HG03432 (cell line): ENCODE measurements at regions not wholly inside any gene's neighbourhood (a gene's known extent, or its start where the extent isn't known, plus 50 kb on each side); places are given as distances from the start of the nearest gene placed in this dataset.

ENCODE experiments used
- ATAC-seq: cut with Tn5 transposase; IDR thresholded peaks from one replicate; pipeline ENCODE4 v1.9.1; 2021; ENCODE audit warnings: mild to moderate bottlenecking, moderate library complexity; ENCODE audit not compliant: unreplicated experiment

- ATAC-seq, result no peak
Measured at GRCh38 chr14:44029933-44030332, 477.1 kb downstream of the FSCB start.

GRCh38 chr14:44027397-44027796, 479.7 kb downstream of the FSCB start:
- ATAC-seq, result no peak

DNA sequence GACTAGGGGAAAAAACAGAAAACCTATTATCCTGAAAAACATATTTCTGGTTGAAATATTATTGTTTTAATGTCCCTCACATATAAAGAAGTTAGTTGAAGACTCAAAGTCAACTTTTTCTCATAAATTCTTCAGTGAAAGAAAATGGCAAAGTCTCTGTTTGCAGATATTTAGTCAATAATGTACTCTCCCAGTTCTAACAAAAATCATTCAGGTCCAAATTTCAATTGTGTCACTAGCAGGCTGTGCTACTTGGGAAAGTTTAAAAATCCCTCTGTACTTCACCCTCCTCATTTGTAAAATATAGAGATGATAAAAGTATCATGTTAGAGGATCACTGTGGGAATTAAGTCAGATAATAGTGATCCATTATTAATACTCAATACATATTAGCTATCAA, 496.5 kb downstream of the FSCB start:
- ATAC-seq, result no peak

DNA sequence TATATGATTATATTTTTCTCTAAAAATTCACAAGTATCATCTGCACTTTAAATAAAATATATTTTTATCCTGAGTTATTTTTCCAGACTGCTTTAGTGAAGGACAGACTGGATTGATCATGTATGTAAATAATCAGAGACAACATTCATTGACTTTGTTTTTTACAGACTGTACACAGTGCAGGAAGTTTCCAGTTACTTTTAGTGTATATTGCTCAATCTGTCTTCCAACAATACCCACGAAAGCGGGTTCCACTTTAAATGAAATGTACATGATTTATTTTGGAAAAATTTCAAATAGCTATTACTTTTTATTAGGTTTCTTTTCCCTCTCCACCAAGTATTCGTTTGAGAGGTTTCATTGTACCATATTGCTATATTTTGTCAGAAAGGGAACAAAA, 497.0 kb downstream of the FSCB start:
- no peak for ATAC-seq

DNA sequence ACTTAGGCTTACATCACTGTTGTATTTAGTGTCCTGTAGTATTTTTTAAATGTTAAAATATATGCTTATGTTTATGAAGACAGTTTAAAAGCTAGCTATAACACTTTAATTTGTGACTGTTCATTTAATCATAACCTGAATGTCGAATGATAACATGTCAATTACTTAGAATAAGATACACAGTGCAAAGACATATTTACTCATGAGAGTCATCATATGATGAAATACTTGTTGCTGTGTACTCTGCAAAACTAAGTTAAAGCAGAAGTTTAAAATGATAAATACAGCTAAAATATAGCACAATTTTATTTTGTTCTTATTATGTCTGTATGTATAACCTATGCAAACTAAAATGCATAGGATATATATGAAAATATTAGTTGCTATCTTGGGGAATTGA, 497.4 kb downstream of the FSCB start:
- no peak for ATAC-seq

DNA sequence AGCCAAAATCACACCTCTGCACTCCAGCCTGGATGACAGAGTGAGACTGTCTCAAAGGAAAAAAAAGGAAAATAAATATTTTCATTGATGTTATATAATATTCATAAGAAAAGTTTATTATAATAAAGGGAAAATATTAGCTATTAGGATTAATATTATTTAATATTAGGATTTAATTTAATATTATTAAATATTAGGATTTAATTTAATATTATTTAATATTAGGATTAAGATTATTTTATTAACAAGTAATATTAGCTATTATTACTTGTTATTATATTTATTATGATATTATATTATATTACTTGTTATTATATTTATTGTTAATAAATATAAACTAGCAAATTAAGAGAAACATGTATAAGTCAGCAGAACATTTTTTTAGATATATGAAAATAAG, 518.1 kb downstream of the FSCB start:
- no peak for ATAC-seq

GRCh38 chr14:43983721-43984120, 523.4 kb downstream of the FSCB start:
- no peak for ATAC-seq

DNA sequence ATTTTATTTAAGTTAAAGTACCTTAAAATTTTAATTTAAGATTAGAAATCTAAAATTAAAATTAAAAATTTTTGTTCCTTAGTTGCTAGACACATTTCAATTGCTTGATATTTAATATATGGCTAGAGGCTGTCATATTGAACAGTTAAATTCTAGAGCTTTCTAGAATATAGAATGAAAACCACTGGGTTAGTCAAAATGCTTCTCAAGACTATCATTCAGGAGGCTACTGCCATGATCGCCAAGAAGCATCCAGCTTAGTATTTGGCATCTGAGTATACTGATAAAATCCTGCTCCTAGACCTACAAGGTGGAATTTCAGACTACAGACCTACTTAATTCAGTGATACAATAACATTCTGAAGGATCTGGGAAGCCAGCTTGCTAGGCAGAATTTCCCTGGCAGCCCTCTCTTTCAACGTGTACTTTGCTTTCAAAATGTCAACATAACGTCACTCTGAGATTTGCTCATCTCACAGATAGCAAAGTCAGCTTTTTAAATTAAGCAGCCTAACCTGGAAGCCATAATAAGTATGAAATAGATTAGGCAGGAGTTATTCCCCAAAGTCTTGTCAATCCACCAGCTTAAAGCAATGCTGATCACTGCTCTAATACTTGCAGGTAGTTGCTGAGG, 525.8 kb downstream of the FSCB start:
- no peak for ATAC-seq

- ATAC-seq, result no peak
Measured at GRCh38 chr14:43956741-43957140, 550.3 kb downstream of the FSCB start.

DNA sequence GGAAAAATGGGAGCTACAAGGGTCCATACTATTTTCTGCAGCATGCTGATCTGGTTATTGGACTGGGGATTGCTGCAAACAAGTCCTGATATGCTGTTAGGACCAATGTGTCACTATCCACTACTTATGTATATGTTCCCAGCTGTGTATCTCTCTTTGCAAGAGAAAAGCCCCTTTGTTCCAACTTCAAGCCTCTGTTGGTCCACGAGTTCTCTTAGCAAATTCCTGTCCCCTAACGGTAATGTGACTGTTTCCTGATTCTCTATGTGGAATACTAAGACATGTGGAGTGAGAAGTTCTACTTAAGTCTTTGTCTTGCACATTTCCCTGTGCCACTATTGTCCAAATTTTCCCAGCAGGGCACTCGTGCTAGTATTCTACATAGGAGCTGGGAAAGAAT, 557.7 kb downstream of the FSCB start:
- ATAC-seq, result no peak

- no peak for ATAC-seq
Measured at GRCh38 chr14:43939836-43940235, 567.2 kb downstream of the FSCB start.

DNA sequence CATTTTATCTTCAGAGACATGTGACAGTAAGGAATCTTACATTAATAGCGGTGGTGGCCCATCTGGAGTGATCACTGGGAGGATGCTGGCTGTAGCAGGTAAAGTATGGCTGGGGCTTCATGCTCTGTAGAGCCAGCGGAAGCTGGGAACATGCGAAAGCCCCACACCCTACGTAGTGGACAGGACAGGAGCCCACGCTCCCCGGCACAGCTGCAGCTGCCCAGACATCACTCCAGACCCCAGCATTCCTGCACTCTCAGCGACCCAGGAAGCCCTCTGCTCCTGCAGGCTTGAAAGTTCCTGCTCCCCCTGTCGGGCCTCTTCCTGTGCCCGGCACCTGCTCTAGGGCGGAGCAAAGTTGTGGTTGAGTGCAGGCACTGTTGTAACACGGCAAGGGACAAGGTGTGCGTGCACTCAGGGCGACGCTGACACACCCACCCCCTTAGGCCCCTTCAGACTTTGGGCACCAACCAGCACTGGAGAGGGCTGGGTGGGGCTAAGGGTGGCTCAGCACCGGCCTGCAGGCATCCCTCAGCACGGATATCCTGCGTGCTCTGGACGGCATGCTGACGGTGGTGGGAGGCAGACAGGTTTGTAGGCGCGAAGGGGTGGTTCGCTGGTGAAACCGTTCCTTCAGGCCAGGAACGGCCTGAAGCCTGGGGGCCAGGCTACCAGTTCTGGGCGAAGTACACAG, 568.3 kb downstream of the FSCB start:
- ATAC-seq, result no peak

GRCh38 chr14:43937001-43937400, 570.1 kb downstream of the FSCB start:
- ATAC-seq, result no peak

- ATAC-seq, result no peak
Measured at GRCh38 chr14:43934102-43934501, 573.0 kb downstream of the FSCB start.

GRCh38 chr14:43914041-43914693, 592.9 kb downstream of the FSCB start:
- no peak for ATAC-seq

DNA sequence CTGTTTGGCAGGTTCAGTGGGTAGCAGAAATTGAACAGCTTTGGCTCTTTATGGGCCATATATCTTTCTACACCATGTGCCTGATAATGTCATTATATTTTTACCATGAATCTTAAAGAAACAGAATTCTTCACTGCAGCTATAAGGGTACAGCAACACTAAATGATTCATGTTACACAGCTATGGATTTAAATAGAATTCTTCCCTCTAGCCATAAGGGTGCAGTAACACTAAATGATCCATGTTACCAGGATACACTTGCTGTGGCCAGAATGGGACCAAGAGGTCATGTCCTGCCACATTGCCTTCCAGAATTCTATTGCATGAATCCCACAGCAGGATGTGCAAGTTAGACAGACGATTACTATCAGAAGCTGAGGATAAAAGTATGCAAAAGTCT, 603.9 kb downstream of the FSCB start:
- no peak for ATAC-seq

GRCh38 chr14:43901911-43902673, 605.0 kb downstream of the FSCB start:
- no peak for ATAC-seq

DNA sequence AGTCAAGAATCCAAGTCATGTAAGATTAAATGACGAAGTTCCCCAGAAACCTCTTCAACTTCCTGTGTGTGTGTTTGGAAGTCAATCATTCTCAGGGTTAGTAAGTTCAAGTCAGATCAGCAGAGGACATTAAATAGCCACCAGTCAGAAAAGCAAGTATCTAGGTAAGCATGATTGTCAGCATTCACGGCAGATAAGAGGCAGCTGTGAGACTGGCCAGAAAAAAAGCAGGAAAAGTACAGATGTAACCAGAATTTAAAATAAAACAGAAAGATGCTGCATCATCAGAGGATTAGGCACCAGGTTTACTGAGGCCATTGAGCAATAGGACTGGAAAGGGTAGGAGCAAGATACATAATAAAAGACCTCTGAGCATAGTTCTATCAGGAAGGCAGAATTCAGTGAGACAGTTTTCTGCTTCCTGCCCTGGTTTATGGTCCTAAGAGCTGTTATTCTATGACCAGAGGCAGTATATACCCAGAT, 606.9 kb downstream of the FSCB start:
- ATAC-seq, result no peak

- ATAC-seq, result no peak
Measured at GRCh38 chr14:43898687-43899086, 608.4 kb downstream of the FSCB start.

- ATAC-seq, result no peak
Measured at GRCh38 chr14:43896044-43896443, 611.0 kb downstream of the FSCB start.

GRCh38 chr14:43894534-43894933, 612.5 kb downstream of the FSCB start:
- peak; percentile 79 for ATAC-seq
